ENCODE measurements at regions not wholly inside any gene's neighbourhood (a gene's known extent, or its start where the extent isn't known, plus 50 kb on each side); places are given as distances from the start of the nearest gene placed in this dataset.

GRCh38 chr10:53682458-53682857, 909.9 kb upstream of the MBL2 start:
- TF ChIP-seq POLR2A (IDR thresholded peaks at IDR 0.05) (no peak), EP300 (IDR thresholded peaks at IDR 0.05) (no peak)

Data from gastroesophageal sphincter (tissue), 2 donors.